Memory B cell (primary cell): ENCODE measurements at regions not wholly inside any gene's neighbourhood (a gene's known extent, or its start where the extent isn't known, plus 50 kb on each side); places are given as distances from the start of the nearest gene placed in this dataset.
A peak's percentile ranks its signal among the peaks of the same experiment; 100 is the strongest.

Experiments used
- ATAC-seq: fragments of 150-1000 bp; cut with Tn5 transposase; 2 replicates; pipeline ENCODE4 v1.10.0; 2021; ENCODE audit warnings: low read depth, mild to moderate bottlenecking, moderate library complexity
- DNase-seq, 2 donors: peaks; one replicate each; pipeline ENCODE4 v3.0.0; 2022; ENCODE audit warnings: low spot score in 2 of 2
- H3K27ac Mint-ChIP-seq: one replicate; pipeline ENCODE4 v1.8.0; 2022; ENCODE audit warnings: mild to moderate bottlenecking, moderate library complexity, mixed read lengths
- H3K27me3 Mint-ChIP-seq: one replicate; pipeline ENCODE4 v1.8.0; 2022; ENCODE audit warnings: mixed read lengths
- H3K36me3 Mint-ChIP-seq: one replicate; pipeline ENCODE4 v1.8.0; 2022; ENCODE audit warnings: mild to moderate bottlenecking, mixed read lengths
- H3K4me1 Mint-ChIP-seq: one replicate; pipeline ENCODE4 v1.8.0; 2022; ENCODE audit warnings: mixed read lengths
- H3K4me3 Mint-ChIP-seq: one replicate; pipeline ENCODE4 v1.8.0; 2022; ENCODE audit warnings: mild to moderate bottlenecking, moderate library complexity, mixed read lengths
- H3K9me3 Mint-ChIP-seq: one replicate; pipeline ENCODE4 v1.8.0; 2022; ENCODE audit warnings: mixed read lengths

DNA sequence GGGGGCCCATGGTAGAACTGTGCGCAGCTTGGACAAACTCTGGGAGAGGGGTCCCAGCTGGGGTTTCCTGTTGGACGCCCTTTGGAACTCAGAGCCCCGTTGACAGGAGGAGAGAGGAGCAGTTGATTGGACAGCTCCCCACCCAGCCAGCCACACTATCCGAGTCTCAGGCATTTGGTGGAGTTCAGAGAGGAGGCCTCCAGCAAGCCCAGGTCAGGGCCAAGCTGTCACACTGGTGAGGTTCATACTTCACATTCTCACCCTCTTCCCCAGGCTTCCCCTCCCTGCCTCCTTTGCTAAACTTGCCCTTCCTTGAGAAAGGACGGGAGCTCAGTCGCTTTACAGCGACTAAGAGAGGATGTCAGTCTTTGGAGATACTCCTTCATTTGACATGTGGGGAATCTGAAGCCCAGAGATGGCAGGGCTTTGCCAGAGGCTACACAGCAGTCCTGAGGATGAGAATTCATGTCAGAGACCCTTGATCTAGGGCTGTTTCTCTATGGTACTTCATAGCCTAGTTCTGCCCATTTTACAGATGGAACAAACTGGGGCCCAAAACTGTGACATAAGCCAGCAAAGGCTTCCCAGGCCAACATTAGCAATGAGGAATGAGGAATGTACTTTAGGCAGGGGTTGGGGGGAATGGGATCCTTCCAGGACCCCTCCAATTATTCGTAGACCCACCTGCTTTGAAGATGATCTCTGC lies 142.2 kb downstream of the SMAD6 start:
- Mint-ChIP-seq H3K36me3 (no peaks in the 10 kb centered on the region), H3K4me3 (no peak overlapping the region), H3K9me3 (no peaks in the 10 kb centered on the region), H3K27me3 (peaks cover 7% of the 10 kb centered on the region), H3K4me1 (peaks cover 13% of the 10 kb centered on the region), H3K27ac (no peak overlapping the region)
- DNase-seq = no peak
- ATAC-seq = no peak

- peaks cover 9% of the 10 kb centered on the region for H3K4me1 Mint-ChIP-seq
- H3K36me3 Mint-ChIP-seq = no peaks in the 10 kb centered on the region
- H3K9me3 Mint-ChIP-seq = no peaks in the 10 kb centered on the region
- DNase-seq (no peak), ATAC-seq (no peak)
- no peak overlapping the region for H3K27ac Mint-ChIP-seq
- H3K27me3 Mint-ChIP-seq = peaks cover 7% of the 10 kb centered on the region
- no peak overlapping the region for H3K4me3 Mint-ChIP-seq
Observed at GRCh38 chr15:66844747-66845145, 142.7 kb downstream of the SMAD6 start.

- no peak for ATAC-seq
- H3K27ac Mint-ChIP-seq = no peak overlapping the region
- peaks cover 8% of the 10 kb centered on the region for H3K4me1 Mint-ChIP-seq
- no peaks in the 10 kb centered on the region for H3K9me3 Mint-ChIP-seq
- no peak for DNase-seq
- H3K27me3 Mint-ChIP-seq = peaks cover 7% of the 10 kb centered on the region
- H3K36me3 Mint-ChIP-seq = no peaks in the 10 kb centered on the region
- H3K4me3 Mint-ChIP-seq = no peak overlapping the region
Observed at GRCh38 chr15:66845266-66845785, 143.3 kb downstream of the SMAD6 start.

DNA sequence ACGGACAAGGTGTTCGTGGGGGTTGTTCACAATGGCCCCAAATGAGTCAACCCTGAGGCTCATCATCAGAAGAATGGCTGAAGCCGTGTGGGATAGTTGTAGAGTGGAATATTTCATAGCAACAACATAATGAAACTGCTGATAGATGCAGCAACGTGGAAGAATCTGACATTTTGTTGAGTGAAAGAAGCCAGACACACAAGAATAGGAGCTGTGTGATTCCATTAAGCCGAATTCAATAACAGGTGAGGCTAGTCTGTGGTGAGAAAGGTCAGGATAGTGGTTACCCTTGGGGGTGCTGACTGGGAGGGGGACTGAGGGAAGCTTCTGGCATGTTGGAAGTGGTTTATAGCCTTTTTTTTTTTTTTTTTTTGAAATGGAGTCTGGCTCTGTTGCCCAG lies 144.0 kb downstream of the SMAD6 start:
- H3K36me3 Mint-ChIP-seq = no peaks in the 10 kb centered on the region
- H3K27ac Mint-ChIP-seq = no peak overlapping the region
- no peaks in the 10 kb centered on the region for H3K9me3 Mint-ChIP-seq
- no peak overlapping the region for H3K4me3 Mint-ChIP-seq
- H3K27me3 Mint-ChIP-seq = peaks cover 7% of the 10 kb centered on the region
- H3K4me1 Mint-ChIP-seq = peaks cover 9% of the 10 kb centered on the region
- ATAC-seq (no peak), DNase-seq (no peak)

- no peak overlapping the region for H3K27ac Mint-ChIP-seq
- no peaks in the 10 kb centered on the region for H3K36me3 Mint-ChIP-seq
- ATAC-seq = no peak
- no peak for DNase-seq
- H3K9me3 Mint-ChIP-seq = no peaks in the 10 kb centered on the region
- H3K27me3 Mint-ChIP-seq = peaks cover 4% of the 10 kb centered on the region
- H3K4me3 Mint-ChIP-seq = no peak overlapping the region
- H3K4me1 Mint-ChIP-seq = peaks cover 13% of the 10 kb centered on the region
Observed at GRCh38 chr15:66846811-66847210, 144.8 kb downstream of the SMAD6 start.

- Mint-ChIP-seq H3K36me3 (no peaks in the 10 kb centered on the region), H3K4me3 (no peak overlapping the region), H3K27ac (no peak overlapping the region), H3K27me3 (peaks cover 2% of the 10 kb centered on the region), H3K4me1 (peaks cover 11% of the 10 kb centered on the region), H3K9me3 (no peaks in the 10 kb centered on the region)
- DNase-seq (no peak), ATAC-seq (no peak)
Observed at GRCh38 chr15:66847565-66847991, 145.5 kb downstream of the SMAD6 start.

DNA sequence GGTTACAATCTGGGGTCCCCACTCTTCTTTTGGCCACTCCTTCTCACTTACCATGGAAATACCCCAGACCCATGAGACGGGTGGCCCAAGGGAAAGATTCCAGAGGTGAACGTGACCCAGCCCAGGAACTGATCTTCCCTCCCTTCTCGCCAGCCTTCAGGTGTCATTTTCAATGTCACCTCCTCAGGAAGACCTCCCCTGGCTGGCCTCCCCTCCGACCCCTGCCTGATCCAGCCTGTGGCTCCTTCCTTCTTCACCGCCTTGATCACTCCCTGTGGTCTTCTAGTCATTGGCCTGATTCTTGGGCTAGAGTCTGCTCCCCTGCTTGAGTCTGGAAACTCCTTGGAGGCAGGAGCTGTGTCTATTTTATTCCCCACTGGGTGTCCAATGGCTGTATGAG lies 146.1 kb downstream of the SMAD6 start:
- Mint-ChIP-seq H3K4me1 (peaks cover 11% of the 10 kb centered on the region), H3K27ac (no peak overlapping the region), H3K4me3 (no peak overlapping the region), H3K9me3 (no peaks in the 10 kb centered on the region), H3K36me3 (no peaks in the 10 kb centered on the region), H3K27me3 (peaks cover 2% of the 10 kb centered on the region)
- DNase-seq (no peak), ATAC-seq (no peak)

DNA sequence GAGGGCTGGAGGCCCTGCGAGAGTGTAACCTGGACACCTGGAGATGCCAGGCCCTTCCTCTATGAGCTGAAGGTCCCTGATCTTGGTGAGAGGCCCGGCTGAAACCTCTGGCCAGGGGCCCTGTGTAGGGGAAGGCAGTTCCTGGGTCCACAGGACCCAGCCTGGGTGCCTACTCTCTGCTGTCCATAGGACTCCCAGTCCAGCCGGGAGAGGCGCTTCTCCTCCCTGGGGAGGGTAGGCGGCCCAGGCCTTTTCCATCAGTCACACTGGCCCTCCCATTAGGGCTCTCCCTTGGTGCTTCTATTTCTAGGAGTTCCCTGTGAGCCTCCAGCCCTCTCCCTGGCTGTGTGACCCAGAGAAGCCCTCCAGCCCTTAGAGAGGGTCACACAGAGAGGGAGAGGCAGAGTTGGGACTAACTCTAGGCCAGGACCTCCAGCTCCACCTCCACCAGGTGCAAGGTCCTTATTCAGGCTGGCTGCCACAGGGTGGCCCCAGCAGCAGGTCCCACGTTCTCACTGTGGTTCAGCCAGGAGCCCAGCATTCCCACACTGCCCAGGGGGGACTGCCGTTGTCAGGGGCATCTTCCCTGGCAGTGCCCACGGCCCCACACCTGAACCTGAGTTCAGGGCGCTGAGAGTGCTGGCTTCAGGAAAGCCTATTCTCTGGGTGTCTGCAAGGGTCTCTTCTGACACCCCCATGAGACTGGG lies 146.8 kb downstream of the SMAD6 start:
- no peak overlapping the region for H3K27ac Mint-ChIP-seq
- no peak overlapping the region for H3K4me3 Mint-ChIP-seq
- ATAC-seq (no peak), DNase-seq (no peak)
- no peaks in the 10 kb centered on the region for H3K9me3 Mint-ChIP-seq
- peaks cover 2% of the 10 kb centered on the region for H3K27me3 Mint-ChIP-seq
- H3K4me1 Mint-ChIP-seq = peaks cover 9% of the 10 kb centered on the region
- no peaks in the 10 kb centered on the region for H3K36me3 Mint-ChIP-seq

DNA sequence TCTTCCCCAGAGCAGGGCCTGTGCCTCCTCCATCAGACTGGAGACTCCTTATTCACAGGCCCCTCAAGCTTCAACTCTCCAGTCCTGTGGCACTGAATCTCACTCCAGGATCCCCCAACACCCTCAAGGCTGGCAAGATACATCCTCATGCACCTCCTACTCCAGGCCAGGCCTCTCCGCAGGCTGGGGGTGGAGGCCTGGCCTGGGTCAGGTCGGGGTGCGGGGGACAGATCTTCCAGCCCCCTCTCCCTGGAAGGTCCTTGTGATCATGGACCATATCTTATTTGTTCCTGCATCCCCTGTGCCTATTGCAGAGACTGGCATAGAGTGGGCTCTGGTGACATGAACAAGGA lies 147.3 kb downstream of the SMAD6 start:
- DNase-seq = no peak
- no peak for ATAC-seq
- no peak overlapping the region for H3K4me3 Mint-ChIP-seq
- H3K4me1 Mint-ChIP-seq = peaks cover 9% of the 10 kb centered on the region
- no peak overlapping the region for H3K27ac Mint-ChIP-seq
- H3K9me3 Mint-ChIP-seq = no peaks in the 10 kb centered on the region
- H3K36me3 Mint-ChIP-seq = no peaks in the 10 kb centered on the region
- peaks cover 3% of the 10 kb centered on the region for H3K27me3 Mint-ChIP-seq

GRCh38 chr15:66849746-66850077 lies 147.7 kb downstream of the SMAD6 start:
- Mint-ChIP-seq H3K27me3 (peaks cover 3% of the 10 kb centered on the region), H3K4me3 (no peak overlapping the region)
- DNase-seq = no peak

DNA sequence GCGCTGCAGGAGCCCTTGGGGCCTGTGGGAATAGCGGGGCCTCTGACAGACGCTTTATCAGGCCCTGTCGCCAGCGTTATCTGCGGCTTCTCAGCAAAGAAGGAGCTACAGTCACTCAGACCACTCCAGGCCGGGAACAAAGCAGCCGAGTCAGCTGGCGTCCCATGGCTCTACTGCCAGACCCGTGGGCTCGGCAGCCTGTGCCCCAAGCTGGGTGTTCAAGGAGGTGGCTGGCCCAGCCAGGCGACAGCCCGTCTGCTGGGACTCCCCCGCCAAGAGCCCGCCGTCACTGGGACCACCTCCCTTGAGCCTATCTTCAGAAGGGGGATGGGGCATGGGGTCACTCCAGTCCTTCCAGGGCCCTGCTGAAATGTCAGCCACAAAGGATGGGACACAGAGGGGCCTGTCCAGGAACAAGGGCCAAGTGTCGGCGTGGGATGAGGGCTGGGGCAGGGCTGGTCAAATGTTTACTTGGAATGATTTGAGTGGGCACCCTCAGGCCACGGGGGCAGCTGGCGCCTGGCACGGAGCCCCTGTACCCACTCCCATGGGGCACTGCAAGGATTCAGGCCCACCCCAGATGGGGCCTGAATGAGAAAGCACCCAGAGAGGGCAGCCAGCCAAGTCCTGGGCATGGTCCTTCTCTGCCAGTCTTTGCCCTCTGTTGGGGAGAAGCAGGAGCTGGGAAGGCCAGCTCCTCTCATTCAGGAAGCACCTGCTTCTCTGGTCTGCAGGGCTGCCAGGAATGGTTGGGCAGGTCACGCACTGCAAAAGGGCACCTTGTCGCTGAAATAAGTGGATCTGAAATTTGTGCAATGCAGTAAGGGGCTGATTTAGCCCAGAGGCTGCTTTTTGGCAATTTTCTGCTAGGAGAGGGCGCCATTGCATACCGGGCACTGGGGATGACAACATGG lies 148.3 kb downstream of the SMAD6 start:
- no peak for DNase-seq
- peaks cover 2% of the 10 kb centered on the region for H3K27me3 Mint-ChIP-seq

More at GRCh38 chr15:66849746-66850077, 147.7 kb downstream of the SMAD6 start:
- Mint-ChIP-seq H3K4me1 (peaks cover 9% of the 10 kb centered on the region), H3K9me3 (no peaks in the 10 kb centered on the region), H3K36me3 (no peaks in the 10 kb centered on the region), H3K27ac (no peak overlapping the region)
- ATAC-seq = no peak

GRCh38 chr15:66850996-66851310 lies 148.9 kb downstream of the SMAD6 start:
- ATAC-seq (no peak), DNase-seq (no peak)
- Mint-ChIP-seq H3K27me3 (peaks cover 2% of the 10 kb centered on the region), H3K4me3 (peak overlapping the region; percentile 72), H3K4me1 (peaks cover 9% of the 10 kb centered on the region), H3K9me3 (no peaks in the 10 kb centered on the region), H3K36me3 (no peaks in the 10 kb centered on the region), H3K27ac (no peak overlapping the region)

More for the DNA sequence above, 148.3 kb downstream of the SMAD6 start:
- no peak for ATAC-seq
- Mint-ChIP-seq H3K4me1 (peaks cover 9% of the 10 kb centered on the region), H3K36me3 (no peaks in the 10 kb centered on the region), H3K9me3 (no peaks in the 10 kb centered on the region), H3K27ac (no peak overlapping the region), H3K4me3 (no peak overlapping the region)

DNA sequence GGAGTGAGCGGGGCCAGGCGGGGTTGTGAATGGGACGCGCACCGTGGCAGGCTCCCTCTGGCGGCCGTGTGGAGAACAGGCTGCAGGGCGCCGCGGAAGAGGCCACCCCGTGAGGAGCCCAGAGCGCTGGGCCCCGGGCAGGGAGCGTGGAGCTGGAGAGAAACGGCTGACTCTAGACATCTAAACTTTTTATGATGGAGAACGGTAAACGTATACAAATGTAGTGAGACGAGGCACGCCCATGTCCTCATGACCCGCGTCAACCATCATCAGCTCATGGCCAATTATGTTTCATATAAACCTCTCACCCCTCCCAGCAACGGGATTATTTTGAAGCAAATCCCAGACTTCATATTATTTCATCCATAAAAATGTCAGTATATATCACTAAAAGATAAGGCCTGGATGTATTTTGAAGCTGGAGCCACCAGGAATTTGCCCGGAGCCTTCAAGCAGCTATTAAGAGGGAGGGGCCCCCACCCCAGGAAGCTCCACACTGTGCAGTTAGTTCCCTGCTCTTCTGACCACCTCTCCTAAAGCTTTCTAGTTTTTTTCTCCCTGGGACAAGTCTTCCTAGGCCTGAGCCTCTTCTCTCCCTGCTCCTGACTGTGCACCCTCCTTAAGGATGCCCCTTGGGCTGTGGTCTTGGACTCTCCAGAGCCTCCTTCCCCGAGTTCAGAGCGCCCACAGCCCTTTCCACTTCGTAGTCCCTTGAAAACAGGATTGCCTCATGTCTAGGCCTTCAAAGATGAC lies 149.5 kb downstream of the SMAD6 start:
- H3K4me1 Mint-ChIP-seq = peaks cover 9% of the 10 kb centered on the region
- no peak overlapping the region for H3K27ac Mint-ChIP-seq
- H3K36me3 Mint-ChIP-seq = no peaks in the 10 kb centered on the region
- no peaks in the 10 kb centered on the region for H3K9me3 Mint-ChIP-seq
- ATAC-seq (peak; percentile 98), DNase-seq (peak; percentile 61 to 80)
- peaks cover 2% of the 10 kb centered on the region for H3K27me3 Mint-ChIP-seq
- H3K4me3 Mint-ChIP-seq = peak overlapping the region; percentile 72
